ENCODE measurements at regions not wholly inside any gene's neighbourhood (a gene's known extent, or its start where the extent isn't known, plus 50 kb on each side); places are given as distances from the start of the nearest gene placed in this dataset.

DNA sequence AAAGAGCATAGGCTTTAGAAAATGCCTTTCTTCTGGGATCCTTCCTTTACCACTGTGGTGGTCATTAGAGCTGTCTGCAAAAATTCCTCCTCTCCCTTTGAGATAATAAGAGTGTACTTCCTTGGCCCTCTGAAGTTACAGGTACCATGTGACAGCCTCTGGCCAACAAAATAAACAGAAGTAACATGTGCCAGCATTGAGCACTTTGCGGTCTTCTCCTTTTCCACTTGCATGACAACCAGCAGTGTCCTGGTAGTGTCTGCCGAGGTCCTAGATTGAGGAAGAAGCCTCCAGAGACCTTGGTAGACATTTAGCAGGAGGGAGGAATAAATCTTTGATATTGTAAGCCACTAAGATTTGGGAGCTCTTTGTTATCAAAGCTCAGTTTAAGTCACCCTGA lies 87.5 kb upstream of the ARID1B start:
- in situ Hi-C loops (cut with MboI; ENCODE audit: low sequenced_read_pairs): loop anchor here (5.0 to 25.0 kb wide), 2 partner anchors 83 to 1352 kb away; no protein-coding TSS in a partner anchor
- H4K5ac ChIP-seq (ENCODE audit: low read depth, low read length): no peak overlapping the region
- no TSS peak for BruUV-seq (replicated peaks)
- H2BK20ac ChIP-seq (ENCODE audit: low read depth, low read length): no peak overlapping the region
- WGBS, 2 experiments (ENCODE audit: extremely low coverage in 2 of 2, insufficient read length in 1 of 2): no CpG with 5 or more reads among the region's 2 CpGs
- ChIA-PET CTCF (no interaction called here), POLR2A (ENCODE audit: unreplicated experiment) (no interaction called here)
- H3K23ac ChIP-seq (ENCODE audit: low read depth, low read length): no peak overlapping the region; the same call in 1 of the 2 replicates
- no peak overlapping the region for H3K4me3 ChIP-seq (ENCODE audit: insufficient read depth, low read depth, low read length)
- dilution Hi-C loops (cut with HindIII; ENCODE audit: low sequenced_read_pairs, unreplicated experiment): no loop called here
- no peaks in the 10 kb centered on the region for H3K4me1 ChIP-seq (ENCODE audit: control insufficient read depth, insufficient read depth, low read length)
- no peaks in the 10 kb centered on the region for H3K27me3 ChIP-seq (ENCODE audit: control insufficient read depth, insufficient read depth, low read length)
- H2BK5ac ChIP-seq (ENCODE audit: low read depth, low read length, poor library complexity, severe bottlenecking): no peak overlapping the region
- H3K79me1 ChIP-seq (ENCODE audit: low read depth in 1 of 2, low read length in 2 of 2): no peaks in the 10 kb centered on the region
- H3K56ac ChIP-seq (ENCODE audit: extremely low read depth, insufficient read depth, low read length): no peak overlapping the region
- H3K9me1 ChIP-seq (ENCODE audit: insufficient read depth, low read length): peaks cover 5% of the 10 kb centered on the region; the same call in 1 of the 2 replicates
- no peak for ATAC-seq (ENCODE audit: low read depth)
- no peak overlapping the region for H3K14ac ChIP-seq (replicated peaks; ENCODE audit: low read depth, low read length)
- TF ChIP-seq CHD1 (IDR thresholded peaks at IDR 0.05; ENCODE audit: low read depth, low read length): no peak
- TF ChIP-seq, protein P1, sequence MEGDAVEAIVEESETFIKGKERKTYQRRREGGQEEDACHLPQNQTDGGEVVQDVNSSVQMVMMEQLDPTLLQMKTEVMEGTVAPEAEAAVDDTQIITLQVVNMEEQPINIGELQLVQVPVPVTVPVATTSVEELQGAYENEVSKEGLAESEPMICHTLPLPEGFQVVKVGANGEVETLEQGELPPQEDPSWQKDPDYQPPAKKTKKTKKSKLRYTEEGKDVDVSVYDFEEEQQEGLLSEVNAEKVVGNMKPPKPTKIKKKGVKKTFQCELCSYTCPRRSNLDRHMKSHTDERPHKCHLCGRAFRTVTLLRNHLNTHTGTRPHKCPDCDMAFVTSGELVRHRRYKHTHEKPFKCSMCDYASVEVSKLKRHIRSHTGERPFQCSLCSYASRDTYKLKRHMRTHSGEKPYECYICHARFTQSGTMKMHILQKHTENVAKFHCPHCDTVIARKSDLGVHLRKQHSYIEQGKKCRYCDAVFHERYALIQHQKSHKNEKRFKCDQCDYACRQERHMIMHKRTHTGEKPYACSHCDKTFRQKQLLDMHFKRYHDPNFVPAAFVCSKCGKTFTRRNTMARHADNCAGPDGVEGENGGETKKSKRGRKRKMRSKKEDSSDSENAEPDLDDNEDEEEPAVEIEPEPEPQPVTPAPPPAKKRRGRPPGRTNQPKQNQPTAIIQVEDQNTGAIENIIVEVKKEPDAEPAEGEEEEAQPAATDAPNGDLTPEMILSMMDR (conservative IDR thresholded peaks at IDR 0.05; ENCODE audit: low read depth, low read length): no peak
- no peak for TF ChIP-seq MAFK (IDR thresholded peaks at IDR 0.05; ENCODE audit: low read depth, low read length)
- TF ChIP-seq, protein P2, sequence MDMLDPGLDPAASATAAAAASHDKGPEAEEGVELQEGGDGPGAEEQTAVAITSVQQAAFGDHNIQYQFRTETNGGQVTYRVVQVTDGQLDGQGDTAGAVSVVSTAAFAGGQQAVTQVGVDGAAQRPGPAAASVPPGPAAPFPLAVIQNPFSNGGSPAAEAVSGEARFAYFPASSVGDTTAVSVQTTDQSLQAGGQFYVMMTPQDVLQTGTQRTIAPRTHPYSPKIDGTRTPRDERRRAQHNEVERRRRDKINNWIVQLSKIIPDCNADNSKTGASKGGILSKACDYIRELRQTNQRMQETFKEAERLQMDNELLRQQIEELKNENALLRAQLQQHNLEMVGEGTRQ (IDR thresholded peaks at IDR 0.05; ENCODE audit: low read depth, low read length): no peak
- TF ChIP-seq RFX5 (IDR thresholded peaks at IDR 0.05; ENCODE audit: low read depth, low read length): no peak
- no peak for TF ChIP-seq MAZ (IDR thresholded peaks at IDR 0.05; ENCODE audit: borderline replicate concordance, low read depth, low read length)
- TF ChIP-seq RCOR1 (IDR thresholded peaks at IDR 0.05; ENCODE audit: insufficient replicate concordance, low read length): no peak
- TF ChIP-seq BHLHE40 (IDR thresholded peaks at IDR 0.05; ENCODE audit: low read depth, low read length): no peak
- no peak for TF ChIP-seq RAD21 (IDR thresholded peaks at IDR 0.05; ENCODE audit: low read length)
- TF ChIP-seq NFE2L2 (IDR thresholded peaks at IDR 0.05; ENCODE audit: low read depth, low read length): no peak
- no peak for TF ChIP-seq ELK1 (IDR thresholded peaks at IDR 0.05; ENCODE audit: borderline replicate concordance, low read depth, low read length)
- TF ChIP-seq SMC3 (IDR thresholded peaks at IDR 0.05; ENCODE audit: low read depth, low read length): no peak
- TF ChIP-seq MXI1 (IDR thresholded peaks at IDR 0.05; ENCODE audit: borderline replicate concordance, low read depth, low read length): no peak
- TF ChIP-seq CEBPB (IDR thresholded peaks at IDR 0.05; ENCODE audit: low read depth, low read length): no peak
- no peak for TF ChIP-seq POLR2A (IDR thresholded peaks at IDR 0.05; ENCODE audit: low read depth, low read length)
- no peak overlapping the region for H2AK9ac ChIP-seq (replicated peaks; ENCODE audit: low read depth, low read length, poor library complexity)
- no peak overlapping the region for H4K8ac ChIP-seq (ENCODE audit: low read depth in 2 of 2, low read length in 2 of 2)
- H3K9ac ChIP-seq (ENCODE audit: low read depth, low read length): no peak overlapping the region
- no peaks in the 10 kb centered on the region for H3K9me3 ChIP-seq (ENCODE audit: control insufficient read depth, insufficient read depth, low read length)
- H3K18ac ChIP-seq (ENCODE audit: low read depth, low read length): no peak overlapping the region
- H3K4me2 ChIP-seq (ENCODE audit: low read depth, low read length): no peak overlapping the region
- no peak overlapping the region for H2AFZ ChIP-seq (replicated peaks; ENCODE audit: low read length, poor library complexity)
- H3K36me3 ChIP-seq (ENCODE audit: control insufficient read depth, insufficient read depth, low read length): no peaks in the 10 kb centered on the region
- DNase-seq: no peak
- H2AK5ac ChIP-seq (ENCODE audit: low read depth, low read length): no peak overlapping the region
- intact Hi-C loops (cut with micrococcal nuclease): loop anchor here (10.0 kb wide), 1 partner anchor 265 kb away; no protein-coding TSS in a partner anchor
- no peak overlapping the region for H2BK15ac ChIP-seq (ENCODE audit: low read depth, low read length)
- H2BK120ac ChIP-seq (ENCODE audit: low read depth, low read length): no peak overlapping the region
- H4K91ac ChIP-seq (ENCODE audit: insufficient read depth, low read depth, low read length): no peak overlapping the region
- no peak overlapping the region for H3K4ac ChIP-seq (ENCODE audit: low read depth, low read length)
- no peaks in the 10 kb centered on the region for H4K20me1 ChIP-seq (ENCODE audit: insufficient read depth, low read length)
- no peak overlapping the region for H3K27ac ChIP-seq (ENCODE audit: insufficient read depth, low read length)
